Ishikawa (cell line): ENCODE measurements at regions not wholly inside any gene's neighbourhood (a gene's known extent, or its start where the extent isn't known, plus 50 kb on each side); places are given as distances from the start of the nearest gene placed in this dataset.

ENCODE experiments used
- CEBPB ChIP-seq: IDR thresholded peaks from 2 replicates; pipeline ENCODE4 v1.6.1; 2012
- CREB1 ChIP-seq: IDR thresholded peaks from 2 replicates; pipeline ENCODE4 v1.6.1; 2012; ENCODE audit warnings: low read depth
- EP300 ChIP-seq: IDR thresholded peaks from 2 replicates; pipeline ENCODE4 v1.6.1; 2012; ENCODE audit warnings: borderline replicate concordance
- FOXM1 ChIP-seq: IDR thresholded peaks from 2 replicates; pipeline ENCODE4 v1.6.1; 2012; ENCODE audit warnings: low read depth, borderline replicate concordance
- NFIC ChIP-seq: IDR thresholded peaks from 2 replicates; pipeline ENCODE4 v1.6.1; 2012
- RAD21 ChIP-seq: IDR thresholded peaks from 2 replicates; pipeline ENCODE4 v1.6.1; 2012; ENCODE audit warnings: low read depth
- TAF1 ChIP-seq: IDR thresholded peaks from 2 replicates; pipeline ENCODE4 v1.6.1; 2012; ENCODE audit warnings: low read depth, mild to moderate bottlenecking
- TCF12 ChIP-seq: IDR thresholded peaks from 2 replicates; pipeline ENCODE4 v1.6.1; 2012; ENCODE audit warnings: low read depth
- USF1 ChIP-seq: IDR thresholded peaks from 2 replicates; pipeline ENCODE4 v1.6.1; 2012
- YY1 ChIP-seq: IDR thresholded peaks from 2 replicates; pipeline ENCODE4 v1.6.1; 2012; ENCODE audit warnings: low read depth
- ZBTB7A ChIP-seq: IDR thresholded peaks from 2 replicates; pipeline ENCODE4 v1.6.1; 2012; ENCODE audit warnings: low read depth
- TF ChIP-seq, protein P1 (sequence below): IDR thresholded peaks from 2 replicates; pipeline ENCODE4 v1.6.1; 2012; ENCODE audit warnings: low read depth, mild to moderate bottlenecking
- TF ChIP-seq, protein P2 (sequence below): IDR thresholded peaks from 2 replicates; pipeline ENCODE4 v1.6.1; 2012

DNA sequence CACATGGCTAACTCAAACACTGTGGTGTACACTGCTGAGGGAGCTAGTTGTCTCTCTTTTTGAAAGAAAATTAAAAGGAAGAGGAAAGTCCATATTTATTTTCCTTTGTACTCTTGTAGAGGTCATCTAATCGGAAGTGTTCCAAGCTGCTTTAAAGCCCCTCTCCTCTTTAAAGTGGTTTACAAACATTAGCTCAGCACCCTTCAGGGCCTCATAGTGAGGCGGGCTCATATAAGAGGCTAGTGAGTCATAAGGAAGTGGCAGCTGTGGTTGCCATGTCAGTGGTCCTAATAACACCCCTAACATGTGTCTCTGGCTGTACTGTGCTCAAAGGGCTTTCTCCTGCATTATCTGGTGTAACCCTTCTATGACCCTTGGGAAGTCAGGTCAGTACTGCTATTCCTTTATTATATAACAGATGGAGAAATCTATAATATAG, 104.4 kb upstream of the SERBP1 start:
- no peak for TF ChIP-seq ZBTB7A
- no peak for TF ChIP-seq EP300
- TF ChIP-seq NFIC = no peak
- TF ChIP-seq, protein P1, sequence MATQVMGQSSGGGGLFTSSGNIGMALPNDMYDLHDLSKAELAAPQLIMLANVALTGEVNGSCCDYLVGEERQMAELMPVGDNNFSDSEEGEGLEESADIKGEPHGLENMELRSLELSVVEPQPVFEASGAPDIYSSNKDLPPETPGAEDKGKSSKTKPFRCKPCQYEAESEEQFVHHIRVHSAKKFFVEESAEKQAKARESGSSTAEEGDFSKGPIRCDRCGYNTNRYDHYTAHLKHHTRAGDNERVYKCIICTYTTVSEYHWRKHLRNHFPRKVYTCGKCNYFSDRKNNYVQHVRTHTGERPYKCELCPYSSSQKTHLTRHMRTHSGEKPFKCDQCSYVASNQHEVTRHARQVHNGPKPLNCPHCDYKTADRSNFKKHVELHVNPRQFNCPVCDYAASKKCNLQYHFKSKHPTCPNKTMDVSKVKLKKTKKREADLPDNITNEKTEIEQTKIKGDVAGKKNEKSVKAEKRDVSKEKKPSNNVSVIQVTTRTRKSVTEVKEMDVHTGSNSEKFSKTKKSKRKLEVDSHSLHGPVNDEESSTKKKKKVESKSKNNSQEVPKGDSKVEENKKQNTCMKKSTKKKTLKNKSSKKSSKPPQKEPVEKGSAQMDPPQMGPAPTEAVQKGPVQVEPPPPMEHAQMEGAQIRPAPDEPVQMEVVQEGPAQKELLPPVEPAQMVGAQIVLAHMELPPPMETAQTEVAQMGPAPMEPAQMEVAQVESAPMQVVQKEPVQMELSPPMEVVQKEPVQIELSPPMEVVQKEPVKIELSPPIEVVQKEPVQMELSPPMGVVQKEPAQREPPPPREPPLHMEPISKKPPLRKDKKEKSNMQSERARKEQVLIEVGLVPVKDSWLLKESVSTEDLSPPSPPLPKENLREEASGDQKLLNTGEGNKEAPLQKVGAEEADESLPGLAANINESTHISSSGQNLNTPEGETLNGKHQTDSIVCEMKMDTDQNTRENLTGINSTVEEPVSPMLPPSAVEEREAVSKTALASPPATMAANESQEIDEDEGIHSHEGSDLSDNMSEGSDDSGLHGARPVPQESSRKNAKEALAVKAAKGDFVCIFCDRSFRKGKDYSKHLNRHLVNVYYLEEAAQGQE = no peak
- TF ChIP-seq, protein P2, sequence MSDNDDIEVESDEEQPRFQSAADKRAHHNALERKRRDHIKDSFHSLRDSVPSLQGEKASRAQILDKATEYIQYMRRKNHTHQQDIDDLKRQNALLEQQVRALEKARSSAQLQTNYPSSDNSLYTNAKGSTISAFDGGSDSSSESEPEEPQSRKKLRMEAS = no peak
- TF ChIP-seq RAD21 = no peak
- TF ChIP-seq YY1 = no peak
- no peak for TF ChIP-seq USF1
- no peak for TF ChIP-seq FOXM1
- no peak for TF ChIP-seq TAF1
- no peak for TF ChIP-seq CREB1
- TF ChIP-seq CEBPB = no peak
- no peak for TF ChIP-seq TCF12
